NCI-H1417 (cell line): ENCODE measurements at regions not wholly inside any gene's neighbourhood (a gene's known extent, or its start where the extent isn't known, plus 50 kb on each side); places are given as distances from the start of the nearest gene placed in this dataset.
A peak's percentile ranks its signal among the peaks of the same experiment; 100 is the strongest.
"Not testable (repeated sequence)": the region's sequence is repeated elsewhere in the genome, so short reads cannot be mapped to it uniquely, and the experiment has no call there.

Experiments
- DNase-seq, 3 experiments: peaks; one replicate each; lab custom pipeline; 2025; lab: John Stamatoyannopoulos, UW

GRCh38 chr3:151555523-151555922, 94.7 kb upstream of the IGSF10 start:
- DNase-seq: no peak

- DNase-seq: no peak
Measured at GRCh38 chr3:151553888-151554287, 93.0 kb upstream of the IGSF10 start.

GRCh38 chr3:151552589-151552988, 91.7 kb upstream of the IGSF10 start:
- DNase-seq: no peak

- DNase-seq: no peak
Measured at GRCh38 chr3:151550642-151551041, 89.8 kb upstream of the IGSF10 start.

GRCh38 chr3:151550025-151550618, 89.3 kb upstream of the IGSF10 start:
- no peak for DNase-seq

- DNase-seq: peak in 1 of 3 experiments; percentile 11
Measured at GRCh38 chr3:151548195-151548594, 87.3 kb upstream of the IGSF10 start.

- DNase-seq: no peak
Measured at GRCh38 chr3:151544164-151544548, 83.3 kb upstream of the IGSF10 start.

- no peak for DNase-seq
Measured at GRCh38 chr3:151541178-151541577, 80.3 kb upstream of the IGSF10 start.

GRCh38 chr3:151539599-151539998, 78.7 kb upstream of the IGSF10 start:
- no peak for DNase-seq

GRCh38 chr3:151538456-151539393, 77.9 kb upstream of the IGSF10 start:
- peak in 1 of 3 experiments; percentile 41 for DNase-seq

- no peak for DNase-seq
Measured at GRCh38 chr3:151537726-151538125, 76.9 kb upstream of the IGSF10 start.

GRCh38 chr3:151526757-151527156, 65.9 kb upstream of the IGSF10 start:
- no peak for DNase-seq

- DNase-seq: no peak
Measured at GRCh38 chr3:151520105-151520504, 59.2 kb upstream of the IGSF10 start.

GRCh38 chr3:151511433-151511832, 50.6 kb upstream of the IGSF10 start:
- not testable (repeated sequence) for DNase-seq
